ENCODE measurements at regions not wholly inside any gene's neighbourhood (a gene's known extent, or its start where the extent isn't known, plus 50 kb on each side); places are given as distances from the start of the nearest gene placed in this dataset.

- no peak for TF ChIP-seq BACH2 (CRISPR knock-in tag; IDR thresholded peaks at IDR 0.05; ENCODE audit: borderline replicate concordance)
- ATAC-seq: no peak
Measured at GRCh38 chr10:8575620-8576019, 521.1 kb downstream of the GATA3 start.

GRCh38 chr10:8576281-8576680, 521.8 kb downstream of the GATA3 start:
- ATAC-seq: no peak
- TF ChIP-seq ZNF70 (CRISPR knock-in tag; IDR thresholded peaks at IDR 0.05): no peak
- TF ChIP-seq OSR1 (CRISPR knock-in tag; IDR thresholded peaks at IDR 0.05): no peak
- TF ChIP-seq, protein P1, sequence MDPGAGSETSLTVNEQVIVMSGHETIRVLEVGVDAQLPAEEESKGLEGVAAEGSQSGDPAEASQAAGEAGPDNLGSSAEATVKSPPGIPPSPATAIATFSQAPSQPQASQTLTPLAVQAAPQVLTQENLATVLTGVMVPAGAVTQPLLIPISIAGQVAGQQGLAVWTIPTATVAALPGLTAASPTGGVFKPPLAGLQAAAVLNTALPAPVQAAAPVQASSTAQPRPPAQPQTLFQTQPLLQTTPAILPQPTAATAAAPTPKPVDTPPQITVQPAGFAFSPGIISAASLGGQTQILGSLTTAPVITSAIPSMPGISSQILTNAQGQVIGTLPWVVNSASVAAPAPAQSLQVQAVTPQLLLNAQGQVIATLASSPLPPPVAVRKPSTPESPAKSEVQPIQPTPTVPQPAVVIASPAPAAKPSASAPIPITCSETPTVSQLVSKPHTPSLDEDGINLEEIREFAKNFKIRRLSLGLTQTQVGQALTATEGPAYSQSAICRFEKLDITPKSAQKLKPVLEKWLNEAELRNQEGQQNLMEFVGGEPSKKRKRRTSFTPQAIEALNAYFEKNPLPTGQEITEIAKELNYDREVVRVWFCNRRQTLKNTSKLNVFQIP (CRISPR knock-in tag; IDR thresholded peaks at IDR 0.05; ENCODE audit: borderline replicate concordance, low read depth): no peak
- TF ChIP-seq SNAI2 (CRISPR knock-in tag; IDR thresholded peaks at IDR 0.05): no peak
- no peak for TF ChIP-seq CSRNP3 (CRISPR knock-in tag; IDR thresholded peaks at IDR 0.05)
- no peak for TF ChIP-seq TOX (CRISPR knock-in tag; IDR thresholded peaks at IDR 0.05; ENCODE audit: borderline replicate concordance)
- TF ChIP-seq ARNTL (CRISPR knock-in tag; IDR thresholded peaks at IDR 0.05; ENCODE audit: borderline replicate concordance, low read depth): no peak
- TF ChIP-seq, protein P2, sequence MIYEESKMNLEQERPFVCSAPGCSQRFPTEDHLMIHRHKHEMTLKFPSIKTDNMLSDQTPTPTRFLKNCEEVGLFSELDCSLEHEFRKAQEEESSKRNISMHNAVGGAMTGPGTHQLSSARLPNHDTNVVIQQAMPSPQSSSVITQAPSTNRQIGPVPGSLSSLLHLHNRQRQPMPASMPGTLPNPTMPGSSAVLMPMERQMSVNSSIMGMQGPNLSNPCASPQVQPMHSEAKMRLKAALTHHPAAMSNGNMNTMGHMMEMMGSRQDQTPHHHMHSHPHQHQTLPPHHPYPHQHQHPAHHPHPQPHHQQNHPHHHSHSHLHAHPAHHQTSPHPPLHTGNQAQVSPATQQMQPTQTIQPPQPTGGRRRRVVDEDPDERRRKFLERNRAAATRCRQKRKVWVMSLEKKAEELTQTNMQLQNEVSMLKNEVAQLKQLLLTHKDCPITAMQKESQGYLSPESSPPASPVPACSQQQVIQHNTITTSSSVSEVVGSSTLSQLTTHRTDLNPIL (CRISPR knock-in tag; IDR thresholded peaks at IDR 0.05; ENCODE audit: low read depth): no peak
- TF ChIP-seq TSHZ2 (CRISPR knock-in tag; IDR thresholded peaks at IDR 0.05): no peak
- TF ChIP-seq TCF4 (CRISPR knock-in tag; IDR thresholded peaks at IDR 0.05; ENCODE audit: borderline replicate concordance): no peak
- no peak for TF ChIP-seq ZFP30 (CRISPR knock-in tag; IDR thresholded peaks at IDR 0.05)
- no peak for TF ChIP-seq PPARA (CRISPR knock-in tag; IDR thresholded peaks at IDR 0.05; ENCODE audit: borderline replicate concordance)
- no peak for TF ChIP-seq ZNF8 (CRISPR knock-in tag; IDR thresholded peaks at IDR 0.05)
- no peak for TF ChIP-seq RARB (CRISPR knock-in tag; IDR thresholded peaks at IDR 0.05)
- TF ChIP-seq GLIS3 (CRISPR knock-in tag; IDR thresholded peaks at IDR 0.05): no peak
- TF ChIP-seq ZC3H10 (CRISPR knock-in tag; IDR thresholded peaks at IDR 0.05): no peak
- TF ChIP-seq ESRRG (CRISPR knock-in tag; IDR thresholded peaks at IDR 0.05): no peak
- TF ChIP-seq CSDC2 (CRISPR knock-in tag; IDR thresholded peaks at IDR 0.05): no peak

DNA sequence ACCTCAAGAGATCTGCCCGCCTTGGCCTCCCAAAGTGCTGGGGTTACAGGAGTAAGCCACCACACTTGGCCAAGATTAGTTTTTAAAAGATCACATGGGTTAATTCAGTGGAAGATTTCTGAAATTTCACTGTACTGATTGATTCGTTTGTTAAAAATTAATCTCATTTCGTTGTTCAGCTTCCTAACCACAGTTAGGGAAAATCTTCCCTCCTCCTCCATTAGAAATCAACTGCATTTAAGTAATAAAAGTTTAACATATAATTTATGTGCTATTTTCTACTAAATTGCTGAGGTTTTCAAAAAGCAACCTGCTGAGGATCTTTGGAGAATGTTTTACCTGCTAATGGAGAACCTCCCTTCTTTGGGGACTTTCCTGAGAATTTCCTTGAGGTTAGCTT, 522.4 kb downstream of the GATA3 start:
- no peak for ATAC-seq
- TF ChIP-seq OSR1 (CRISPR knock-in tag; IDR thresholded peaks at IDR 0.05): no peak
- TF ChIP-seq ZNF565 (CRISPR knock-in tag; conservative IDR thresholded peaks at IDR 0.05; ENCODE audit: low read depth): no peak

DNA sequence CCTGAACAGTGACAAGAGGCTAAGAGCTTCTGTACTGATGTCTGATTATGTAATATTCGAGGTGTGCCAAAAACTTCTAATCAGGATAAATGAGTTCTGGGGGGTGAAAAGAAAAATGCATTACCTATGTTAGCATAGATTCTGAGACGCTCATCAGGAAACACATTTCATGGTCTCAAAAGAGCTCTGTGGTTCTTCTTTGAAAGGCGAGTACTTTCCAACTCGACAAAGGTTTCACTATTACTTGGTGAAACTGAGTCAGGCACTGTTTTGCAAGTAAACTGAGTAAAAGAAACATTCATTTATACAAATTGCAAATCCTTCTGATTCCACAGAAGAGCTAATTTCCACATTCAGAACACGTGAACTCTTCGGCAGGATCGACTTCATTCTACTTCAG, 523.2 kb downstream of the GATA3 start:
- no peak for ATAC-seq
- TF ChIP-seq OSR1 (CRISPR knock-in tag; IDR thresholded peaks at IDR 0.05) (no peak), ZNF565 (CRISPR knock-in tag; conservative IDR thresholded peaks at IDR 0.05; ENCODE audit: low read depth) (no peak), CSDC2 (CRISPR knock-in tag; IDR thresholded peaks at IDR 0.05) (no peak), SNAI2 (CRISPR knock-in tag; IDR thresholded peaks at IDR 0.05) (no peak), ESRRG (CRISPR knock-in tag; IDR thresholded peaks at IDR 0.05) (no peak), PATZ1 (CRISPR knock-in tag; IDR thresholded peaks at IDR 0.05; ENCODE audit: borderline replicate concordance) (no peak), PPARA (CRISPR knock-in tag; IDR thresholded peaks at IDR 0.05; ENCODE audit: borderline replicate concordance) (no peak), ZC3H10 (CRISPR knock-in tag; IDR thresholded peaks at IDR 0.05) (no peak), BACH2 (CRISPR knock-in tag; IDR thresholded peaks at IDR 0.05; ENCODE audit: borderline replicate concordance) (no peak), GLIS3 (CRISPR knock-in tag; IDR thresholded peaks at IDR 0.05) (no peak), ZFP30 (CRISPR knock-in tag; IDR thresholded peaks at IDR 0.05) (no peak), TOX (CRISPR knock-in tag; IDR thresholded peaks at IDR 0.05; ENCODE audit: borderline replicate concordance) (no peak), ZNF70 (CRISPR knock-in tag; IDR thresholded peaks at IDR 0.05) (no peak), ISL1 (CRISPR knock-in tag; IDR thresholded peaks at IDR 0.05) (no peak), CSRNP3 (CRISPR knock-in tag; IDR thresholded peaks at IDR 0.05) (no peak), RARB (CRISPR knock-in tag; IDR thresholded peaks at IDR 0.05) (no peak), TCF4 (CRISPR knock-in tag; IDR thresholded peaks at IDR 0.05; ENCODE audit: borderline replicate concordance) (no peak), ARNTL (CRISPR knock-in tag; IDR thresholded peaks at IDR 0.05; ENCODE audit: borderline replicate concordance, low read depth) (no peak), ZFP3 (CRISPR knock-in tag; IDR thresholded peaks at IDR 0.05) (no peak)
- TF ChIP-seq, protein P1 (CRISPR knock-in tag; IDR thresholded peaks at IDR 0.05; ENCODE audit: borderline replicate concordance, low read depth): no peak
